OCI-LY7 (cell line): ENCODE measurements at regions not wholly inside any gene's neighbourhood (a gene's known extent, or its start where the extent isn't known, plus 50 kb on each side); places are given as distances from the start of the nearest gene placed in this dataset.

Experiments used
- BruUV-seq: library from RNA; stranded (reverse); fragments of 400-500 nt; replicated peaks from 2 replicates; lab custom pipeline; 2021; lab: Mats Ljungman, UMichigan
- CTCF ChIA-PET: fragments of 300-600 bp; sonication (Branson Sonifier 250); formaldehyde crosslinking; loops from one replicate; lab custom pipeline; 2022; ENCODE audit warnings: antibody characterized with exemption; ENCODE audit not compliant: unreplicated experiment; lab: Charles Lee
- POLR2A ChIA-PET: fragments of 300-600 bp; sonication (Branson Sonifier 250); formaldehyde crosslinking; loops from one replicate; lab custom pipeline; 2022; ENCODE audit warnings: antibody characterized with exemption; lab: Charles Lee
- DNase-seq: peaks from one replicate; pipeline ENCODE4 v3.0.0-alpha.2; 2015; ENCODE audit warnings: low spot score
- H2AFZ ChIP-seq: fragments of 200-600 bp; sonication (generic), shearing (Covaris generic); 2 replicates; pipeline ENCODE4 v1.6.1; 2014; ENCODE audit warnings: mild to moderate bottlenecking, antibody characterized with exemption, low read length, moderate library complexity
- H3K27ac ChIP-seq: fragments of 200-600 bp; sonication (generic); 2 replicates; pipeline ENCODE4 v1.5.1; 2014; ENCODE audit warnings: mixed run types, low read depth, mild to moderate bottlenecking, moderate library complexity, low read length, inconsistent platforms; ENCODE audit not compliant: poor library complexity, severe bottlenecking
- H3K36me3 ChIP-seq: fragments of 200-600 bp; sonication (generic); 2 replicates; pipeline ENCODE4 v1.6.1; 2014; ENCODE audit warnings: mild to moderate bottlenecking, antibody characterized with exemption, low read length, moderate library complexity, mixed read lengths; ENCODE audit not compliant: insufficient read depth
- H3K4me1 ChIP-seq: fragments of 200-600 bp; sonication (generic); 2 replicates; pipeline ENCODE4 v1.5.1; 2014; ENCODE audit warnings: mild to moderate bottlenecking, low read length; ENCODE audit not compliant: insufficient read depth, poor library complexity, severe bottlenecking
- H3K4me2 ChIP-seq: fragments of 200-600 bp; sonication (generic); 2 replicates; pipeline ENCODE4 v1.6.1; 2014; ENCODE audit warnings: mild to moderate bottlenecking, low read length
- H3K4me3 ChIP-seq: fragments of 200-600 bp; sonication (generic); 2 replicates; pipeline ENCODE4 v1.5.1; 2014; ENCODE audit warnings: mild to moderate bottlenecking, low read depth, low read length; ENCODE audit not compliant: poor library complexity, severe bottlenecking
- H3K79me2 ChIP-seq: fragments of 200-600 bp; sonication (generic); 2 replicates; pipeline ENCODE4 v1.6.1; 2016; ENCODE audit warnings: low read depth, mild to moderate bottlenecking, low read length, moderate library complexity, mixed read lengths; ENCODE audit not compliant: insufficient read depth
- H3K9me2 ChIP-seq: fragments of 200-600 bp; sonication (generic); 2 replicates; pipeline ENCODE4 v1.6.1; 2016; ENCODE audit warnings: mild to moderate bottlenecking, low read length, mixed read lengths; ENCODE audit not compliant: insufficient read depth
- H3K9me3 ChIP-seq: fragments of 200-600 bp; sonication (generic); 2 replicates; pipeline ENCODE4 v1.6.1; 2014; ENCODE audit warnings: mild to moderate bottlenecking, mixed run types, low read length, mixed read lengths
- H4K20me1 ChIP-seq: fragments of 200-600 bp; sonication (generic); 2 replicates; pipeline ENCODE4 v1.6.1; 2014; ENCODE audit warnings: mild to moderate bottlenecking, antibody characterized with exemption, low read length, moderate library complexity, mixed read lengths; ENCODE audit not compliant: insufficient read depth
- EZH2phosphoT487 ChIP-seq: fragments of 200-600 bp; sonication (generic); IDR thresholded peaks from 2 replicates; pipeline ENCODE4 v1.6.1; 2018; ENCODE audit warnings: low read depth, borderline replicate concordance, mild to moderate bottlenecking, mixed run types, antibody characterized with exemption, low read length, moderate library complexity, mixed read lengths
- intact Hi-C: fragments of 100-400 bp; cut with micrococcal nuclease; formaldehyde crosslinking; loops from one replicate; pipeline ENCODE4 v1.10.0; 2022; ENCODE audit not compliant: unreplicated experiment
- TF ChIP-seq, protein P1 (sequence below): fragments of 200-600 bp; sonication (generic); conservative IDR thresholded peaks from 2 replicates; pipeline ENCODE4 v1.5.1; 2014; ENCODE audit warnings: mild to moderate bottlenecking, antibody characterized with exemption, low read length, moderate library complexity, mixed read lengths

DNA sequence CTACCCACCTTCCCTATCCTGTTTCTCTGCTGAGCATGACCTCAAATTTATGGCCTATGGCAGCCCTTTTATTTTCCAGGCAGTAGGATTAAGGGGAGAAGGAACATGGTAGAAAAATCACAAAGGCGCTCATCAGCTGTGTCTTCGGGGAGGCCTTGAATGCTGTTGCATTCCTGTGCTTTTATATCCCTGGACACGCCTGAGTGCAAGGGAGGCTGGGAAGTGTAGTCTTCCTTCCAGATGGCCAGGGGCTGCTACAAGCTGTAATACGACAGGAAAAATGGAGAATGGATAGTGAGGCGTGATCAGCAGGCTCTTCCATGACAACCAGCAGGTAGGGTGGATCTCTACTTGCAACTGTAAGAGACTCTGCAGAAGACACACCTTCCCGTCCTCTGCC lies 210.9 kb upstream of the GGTLC1 start:
- no peaks in the 10 kb centered on the region for H3K79me2 ChIP-seq
- no peaks in the 10 kb centered on the region for H3K36me3 ChIP-seq
- CTCF ChIA-PET, result no interaction called here
- no peak overlapping the region for H3K4me2 ChIP-seq
- H2AFZ ChIP-seq, result no peak overlapping the region
- no peak overlapping the region for H3K4me3 ChIP-seq
- no peaks in the 10 kb centered on the region for H3K4me1 ChIP-seq
- H4K20me1 ChIP-seq, result no peaks in the 10 kb centered on the region
- no peak for DNase-seq
- no peak for TF ChIP-seq EZH2phosphoT487
- TF ChIP-seq, protein P1, sequence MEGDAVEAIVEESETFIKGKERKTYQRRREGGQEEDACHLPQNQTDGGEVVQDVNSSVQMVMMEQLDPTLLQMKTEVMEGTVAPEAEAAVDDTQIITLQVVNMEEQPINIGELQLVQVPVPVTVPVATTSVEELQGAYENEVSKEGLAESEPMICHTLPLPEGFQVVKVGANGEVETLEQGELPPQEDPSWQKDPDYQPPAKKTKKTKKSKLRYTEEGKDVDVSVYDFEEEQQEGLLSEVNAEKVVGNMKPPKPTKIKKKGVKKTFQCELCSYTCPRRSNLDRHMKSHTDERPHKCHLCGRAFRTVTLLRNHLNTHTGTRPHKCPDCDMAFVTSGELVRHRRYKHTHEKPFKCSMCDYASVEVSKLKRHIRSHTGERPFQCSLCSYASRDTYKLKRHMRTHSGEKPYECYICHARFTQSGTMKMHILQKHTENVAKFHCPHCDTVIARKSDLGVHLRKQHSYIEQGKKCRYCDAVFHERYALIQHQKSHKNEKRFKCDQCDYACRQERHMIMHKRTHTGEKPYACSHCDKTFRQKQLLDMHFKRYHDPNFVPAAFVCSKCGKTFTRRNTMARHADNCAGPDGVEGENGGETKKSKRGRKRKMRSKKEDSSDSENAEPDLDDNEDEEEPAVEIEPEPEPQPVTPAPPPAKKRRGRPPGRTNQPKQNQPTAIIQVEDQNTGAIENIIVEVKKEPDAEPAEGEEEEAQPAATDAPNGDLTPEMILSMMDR, result no peak
- H3K27ac ChIP-seq, result no peak overlapping the region
- BruUV-seq, result no TSS peak
- H3K9me3 ChIP-seq, result no peaks in the 10 kb centered on the region
- no peaks in the 10 kb centered on the region for H3K9me2 ChIP-seq
- POLR2A ChIA-PET, result no interaction called here
- intact Hi-C loops, result no loop called here

DNA sequence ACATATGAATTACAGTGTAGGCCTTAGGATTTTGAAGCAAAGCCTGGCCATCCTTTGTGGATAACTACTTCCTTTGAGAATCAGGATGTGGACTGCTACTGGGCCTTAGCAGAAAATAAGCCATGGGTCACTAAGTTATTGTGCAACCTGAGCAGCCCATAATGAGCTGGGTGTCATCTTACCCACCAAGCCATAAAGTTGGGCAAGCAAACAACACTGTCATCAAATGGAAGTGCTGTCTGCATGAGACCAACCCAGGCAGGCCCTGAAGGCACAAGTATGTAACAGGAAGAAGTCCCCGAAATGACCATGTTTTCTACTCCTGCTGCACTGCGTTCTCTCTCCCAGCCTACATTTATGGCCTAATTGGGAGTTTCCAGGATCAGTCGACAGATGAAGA lies 205.6 kb upstream of the GGTLC1 start:
- Histone ChIP-seq H2AFZ (no peak overlapping the region), H3K4me1 (no peaks in the 10 kb centered on the region), H3K4me3 (no peak overlapping the region), H3K27ac (no peak overlapping the region), H3K4me2 (no peak overlapping the region), H3K9me2 (no peaks in the 10 kb centered on the region), H4K20me1 (no peaks in the 10 kb centered on the region), H3K9me3 (no peaks in the 10 kb centered on the region), H3K36me3 (no peaks in the 10 kb centered on the region), H3K79me2 (no peaks in the 10 kb centered on the region)
- ChIA-PET CTCF (no interaction called here), POLR2A (no interaction called here)
- no peak for DNase-seq
- intact Hi-C loops, result no loop called here
- no peak for TF ChIP-seq EZH2phosphoT487
- TF ChIP-seq, protein P1, result no peak
- BruUV-seq, result no TSS peak

DNA sequence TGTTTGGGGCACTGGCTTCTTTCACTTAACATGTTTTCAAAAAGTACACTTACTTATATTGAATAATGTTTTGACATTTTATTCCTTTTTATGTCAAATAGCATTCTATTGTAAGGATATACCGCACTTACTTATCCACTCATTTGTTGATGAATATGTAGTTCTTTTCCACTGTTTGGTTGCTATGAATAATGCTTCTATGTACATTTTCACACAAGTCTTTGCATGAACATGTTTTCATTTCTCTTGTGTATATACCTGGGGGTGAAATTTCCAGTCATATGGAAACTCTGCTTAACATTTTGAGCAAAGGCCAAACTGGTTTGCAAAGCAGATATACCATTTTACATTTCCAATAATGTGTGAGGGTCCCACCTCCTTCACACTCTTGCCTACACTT lies 202.3 kb upstream of the GGTLC1 start:
- H3K4me2 ChIP-seq, result no peak overlapping the region
- no peaks in the 10 kb centered on the region for H3K36me3 ChIP-seq
- BruUV-seq, result no TSS peak
- peaks cover 10% of the 10 kb centered on the region for H3K4me1 ChIP-seq
- ChIA-PET CTCF (no interaction called here), POLR2A (no interaction called here)
- H2AFZ ChIP-seq, result no peak overlapping the region
- intact Hi-C loops, result no loop called here
- H4K20me1 ChIP-seq, result no peaks in the 10 kb centered on the region
- no peak overlapping the region for H3K4me3 ChIP-seq
- H3K27ac ChIP-seq, result no peak overlapping the region
- TF ChIP-seq, protein P1, result no peak
- TF ChIP-seq EZH2phosphoT487, result no peak
- no peaks in the 10 kb centered on the region for H3K79me2 ChIP-seq
- no peaks in the 10 kb centered on the region for H3K9me3 ChIP-seq
- no peaks in the 10 kb centered on the region for H3K9me2 ChIP-seq
- DNase-seq, result no peak
